HCT116 (cell line): ENCODE measurements at regions not wholly inside any gene's neighbourhood (a gene's known extent, or its start where the extent isn't known, plus 50 kb on each side); places are given as distances from the start of the nearest gene placed in this dataset.

Experiments used
- ATAC-seq: fragments of 200-7000 bp; cut with Tn5 transposase; 2 replicates; pipeline ENCODE4 v1.9.1; 2020; ENCODE audit warnings: mild to moderate bottlenecking, moderate library complexity
- BruUV-seq: library from RNA; stranded (reverse); fragments of 400-500 nt; replicated peaks from 2 replicates; lab custom pipeline; 2021; lab: Mats Ljungman, UMichigan
- CTCF ChIA-PET: fragments of 300-600 bp; sonication (Branson Sonifier 250); formaldehyde crosslinking; loops from one replicate; lab custom pipeline; 2021; ENCODE audit warnings: antibody characterized with exemption; lab: Charles Lee
- POLR2A ChIA-PET: fragments of 300-600, 350-600 bp; sonication (Branson Sonifier 250); formaldehyde crosslinking; loops from one replicate; lab custom pipeline; 2021; ENCODE audit warnings: antibody characterized with exemption; lab: Charles Lee
- RAD21 ChIA-PET, 2 experiments: fragments of 300-600 bp; sonication (Branson Sonifier 250); formaldehyde crosslinking; loops; one replicate each; lab custom pipeline; 2023; ENCODE audit warnings: low total read pairs in 2 of 2; ENCODE audit not compliant: uncharacterized antibody in 2 of 2, unreplicated experiment in 2 of 2, low non-redundant PET in 1 of 2; lab: Charles Lee
- DNase-seq: peaks from one replicate; pipeline ENCODE4 v3.0.0-alpha.2; 2010; ENCODE audit warnings: low read depth, low spot score
- H2AFZ ChIP-seq: fragments of 200-600 bp; shearing (Covaris generic), sonication (generic); 2 replicates; pipeline ENCODE4 v1.6.1; 2017; ENCODE audit warnings: low read depth, mixed run types, mixed read lengths, antibody characterized with exemption, low read length; ENCODE audit not compliant: poor library complexity, severe bottlenecking
- H3K27ac ChIP-seq: 2 replicates; pipeline ENCODE4 v1.5.1; 2012; ENCODE audit warnings: low read depth, low read length
- H3K27me3 ChIP-seq: fragments of 200-600 bp; sonication (generic); 2 replicates; pipeline ENCODE4 v1.6.1; 2016; ENCODE audit warnings: mixed run types, low read length, mixed read lengths; ENCODE audit not compliant: insufficient read depth
- H3K36me3 ChIP-seq, 2 experiments: fragments of 200-500 bp in 1 of 2; fragments of 200-600 bp in 1 of 2; sonication (Bioruptor generic) in 1 of 2; sonication (generic) in 1 of 2; 2 replicates each; pipeline versions ENCODE4 v1.5.1 to v1.6.1; 2014 to 2016; ENCODE audit warnings: low read length in 2 of 2, inconsistent platforms in 1 of 2, mixed read lengths in 1 of 2, mixed run types in 1 of 2; ENCODE audit not compliant: insufficient read depth in 2 of 2, control insufficient read depth in 1 of 2
- H3K4me1 ChIP-seq, 2 experiments: fragments of 200-600 bp in 1 of 2; sonication (generic) in 1 of 2; 2 replicates each; pipeline versions ENCODE4 v1.5.1 to v1.6.1; 2012 to 2017; ENCODE audit warnings: low read length in 2 of 2, inconsistent platforms in 1 of 2, mild to moderate bottlenecking in 1 of 2, mixed read lengths in 1 of 2, mixed run types in 1 of 2, moderate library complexity in 1 of 2; ENCODE audit not compliant: insufficient read depth in 2 of 2, control insufficient read depth in 1 of 2
- H3K4me2 ChIP-seq: fragments of 200-600 bp; sonication (generic); 2 replicates; pipeline ENCODE4 v1.6.1; 2017; ENCODE audit warnings: mixed run types, low read length, mixed read lengths
- H3K4me3 ChIP-seq, 2 experiments: fragments of 200-600 bp in 1 of 2; sonication (generic) in 1 of 2; replicated peaks in 1 of 2; 2 replicates each; pipeline ENCODE4 v1.5.1; 2011 to 2016; ENCODE audit warnings: low read length in 2 of 2, control low read depth in 1 of 2, low read depth in 1 of 2, mild to moderate bottlenecking in 1 of 2, mixed read lengths in 1 of 2, mixed run types in 1 of 2
- H3K79me2 ChIP-seq: fragments of 200-600 bp; sonication (generic); 2 replicates; pipeline ENCODE4 v1.6.1; 2017; ENCODE audit warnings: mild to moderate bottlenecking, mixed run types, low read length, moderate library complexity, mixed read lengths; ENCODE audit not compliant: insufficient read depth
- H3K9ac ChIP-seq: fragments of 200-600 bp; sonication (generic); 2 replicates; pipeline ENCODE4 v1.6.1; 2016; ENCODE audit warnings: low read length, mixed read lengths
- H3K9me2 ChIP-seq: fragments of 200-600 bp; sonication (generic), shearing (Covaris generic); 2 replicates; pipeline ENCODE4 v1.6.1; 2017; ENCODE audit warnings: mixed run types, mild to moderate bottlenecking, moderate library complexity; ENCODE audit not compliant: insufficient read depth
- H3K9me3 ChIP-seq, 2 experiments: fragments of 200-500 bp in 1 of 2; fragments of 200-600 bp in 1 of 2; sonication (Bioruptor generic) in 1 of 2; sonication (generic) in 1 of 2; 2 replicates each; pipeline ENCODE4 v1.6.1; 2014 to 2017; ENCODE audit warnings: low read length in 2 of 2, mixed read lengths in 2 of 2, inconsistent platforms in 1 of 2, low read depth in 1 of 2, mild to moderate bottlenecking in 1 of 2, mixed run types in 1 of 2, moderate library complexity in 1 of 2; ENCODE audit not compliant: control insufficient read depth in 1 of 2, insufficient read depth in 1 of 2
- H4K20me1 ChIP-seq: fragments of 200-600 bp; sonication (generic), shearing (Covaris generic); 2 replicates; pipeline ENCODE4 v1.6.1; 2017; ENCODE audit warnings: mixed run types, mild to moderate bottlenecking, moderate library complexity; ENCODE audit not compliant: insufficient read depth
- FOSL1 ChIP-seq: IDR thresholded peaks from 2 replicates; pipeline ENCODE4 v1.6.1; 2012; ENCODE audit warnings: low read depth
- POLR2A ChIP-seq: IDR thresholded peaks from 2 replicates; pipeline ENCODE4 v1.7.0; 2011; ENCODE audit warnings: borderline replicate concordance; ENCODE audit not compliant: insufficient read depth, insufficient read length; ENCODE audit errors: extremely low read depth
- intact Hi-C: fragments of 100-400 bp; cut with micrococcal nuclease; formaldehyde crosslinking; loops from 2 replicates; pipeline ENCODE4 v1.10.0; 2022
- TF ChIP-seq, protein P1 (sequence below), 3 experiments: fragments of 200-600 bp in 1 of 3; sonication (generic) in 1 of 3; IDR thresholded peaks in 2 of 3; conservative IDR thresholded peaks in 1 of 3; 2 replicates each; pipeline ENCODE4 v1.5.1; 2012 to 2017; ENCODE audit warnings: low read depth in 2 of 3, low read length in 2 of 3, antibody characterized with exemption in 1 of 3, borderline replicate concordance in 1 of 3, control low read depth in 1 of 3, mild to moderate bottlenecking in 1 of 3, mixed read lengths in 1 of 3, mixed run types in 1 of 3, moderate library complexity in 1 of 3; ENCODE audit not compliant: insufficient read depth in 1 of 3

GRCh38 chr13:76474966-76475365 is 411.2 kb downstream of the KCTD12 start:
- no TSS peak for BruUV-seq
- DNase-seq (no peak), ATAC-seq (no peak)
- intact Hi-C loops, result loop anchor here (5.0 to 10.0 kb wide), 3 partner anchors 803 to 1000 kb away; no protein-coding TSS in a partner anchor
- no peak overlapping the region for H3K4me2 ChIP-seq
- ChIA-PET RAD21 (no interaction called here), CTCF (no interaction called here), POLR2A (no interaction called here)
- H3K9me2 ChIP-seq, result no peaks in the 10 kb centered on the region
- H3K9me3 ChIP-seq, result no peaks in the 10 kb centered on the region
- no peak overlapping the region for H3K4me3 ChIP-seq
- H3K9ac ChIP-seq, result no peak overlapping the region
- no peaks in the 10 kb centered on the region for H3K36me3 ChIP-seq
- no peaks in the 10 kb centered on the region for H3K4me1 ChIP-seq
- no peak overlapping the region for H2AFZ ChIP-seq
- H4K20me1 ChIP-seq, result no peaks in the 10 kb centered on the region
- H3K79me2 ChIP-seq, result no peaks in the 10 kb centered on the region
- no peaks in the 10 kb centered on the region for H3K27me3 ChIP-seq
- TF ChIP-seq, protein P1, sequence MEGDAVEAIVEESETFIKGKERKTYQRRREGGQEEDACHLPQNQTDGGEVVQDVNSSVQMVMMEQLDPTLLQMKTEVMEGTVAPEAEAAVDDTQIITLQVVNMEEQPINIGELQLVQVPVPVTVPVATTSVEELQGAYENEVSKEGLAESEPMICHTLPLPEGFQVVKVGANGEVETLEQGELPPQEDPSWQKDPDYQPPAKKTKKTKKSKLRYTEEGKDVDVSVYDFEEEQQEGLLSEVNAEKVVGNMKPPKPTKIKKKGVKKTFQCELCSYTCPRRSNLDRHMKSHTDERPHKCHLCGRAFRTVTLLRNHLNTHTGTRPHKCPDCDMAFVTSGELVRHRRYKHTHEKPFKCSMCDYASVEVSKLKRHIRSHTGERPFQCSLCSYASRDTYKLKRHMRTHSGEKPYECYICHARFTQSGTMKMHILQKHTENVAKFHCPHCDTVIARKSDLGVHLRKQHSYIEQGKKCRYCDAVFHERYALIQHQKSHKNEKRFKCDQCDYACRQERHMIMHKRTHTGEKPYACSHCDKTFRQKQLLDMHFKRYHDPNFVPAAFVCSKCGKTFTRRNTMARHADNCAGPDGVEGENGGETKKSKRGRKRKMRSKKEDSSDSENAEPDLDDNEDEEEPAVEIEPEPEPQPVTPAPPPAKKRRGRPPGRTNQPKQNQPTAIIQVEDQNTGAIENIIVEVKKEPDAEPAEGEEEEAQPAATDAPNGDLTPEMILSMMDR (IDR thresholded peaks at IDR 0.05 in 2 of 3, conservative IDR thresholded peaks at IDR 0.05 in 1 of 3; ENCODE audit: borderline replicate concordance in 1 of 3, insufficient read depth in 1 of 3, low read depth in 2 of 3, low read length in 2 of 3), result no peak
- TF ChIP-seq FOSL1, result no peak
- H3K27ac ChIP-seq, result no peak overlapping the region

DNA sequence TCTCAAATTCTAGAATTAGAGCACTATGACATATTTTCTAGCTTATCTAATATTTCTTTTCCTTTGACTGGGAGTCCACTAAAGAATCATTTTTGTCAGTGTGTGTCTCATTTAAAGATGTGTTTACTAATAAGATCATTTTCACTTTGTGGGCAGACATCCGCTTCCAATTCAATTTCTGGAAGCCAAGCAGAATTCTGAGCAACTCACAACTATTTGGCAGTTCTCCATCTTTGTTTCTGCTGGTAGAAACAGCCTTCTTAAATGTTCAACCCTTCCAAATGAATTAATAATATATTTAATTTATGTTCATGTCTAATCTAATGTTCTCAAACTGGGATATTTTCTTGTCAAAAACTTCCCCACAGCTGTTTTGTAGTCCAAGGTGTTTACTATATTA is 411.8 kb downstream of the KCTD12 start:
- CTCF ChIA-PET, result interaction anchor here (1.0 to 1.1 kb wide), 2 partner anchors 435 to 779 kb away, joined by 6 to 9 read pairs; no protein-coding TSS in a partner anchor
- BruUV-seq, result no TSS peak
- intact Hi-C loops, result loop anchor here (5.0 to 10.0 kb wide), 3 partner anchors 802 to 1000 kb away; no protein-coding TSS in a partner anchor

More for the DNA sequence above, 411.8 kb downstream of the KCTD12 start:
- H2AFZ ChIP-seq, result no peak overlapping the region
- no peaks in the 10 kb centered on the region for H3K4me1 ChIP-seq
- no peak overlapping the region for H3K4me3 ChIP-seq
- no peaks in the 10 kb centered on the region for H3K36me3 ChIP-seq
- no peak overlapping the region for H3K27ac ChIP-seq
- no peak for ATAC-seq
- no peaks in the 10 kb centered on the region for H3K27me3 ChIP-seq
- no peaks in the 10 kb centered on the region for H3K9me3 ChIP-seq
- H3K9me2 ChIP-seq, result no peaks in the 10 kb centered on the region
- no peak overlapping the region for H3K9ac ChIP-seq
- ChIA-PET RAD21 (no interaction called here), POLR2A (no interaction called here)
- DNase-seq, result no peak
- TF ChIP-seq POLR2A, result no peak
- no peaks in the 10 kb centered on the region for H4K20me1 ChIP-seq
- H3K4me2 ChIP-seq, result no peak overlapping the region
- H3K79me2 ChIP-seq, result no peaks in the 10 kb centered on the region
